Lower leg skin (tissue), 3 donors: ENCODE measurements at regions not wholly inside any gene's neighbourhood (a gene's known extent, or its start where the extent isn't known, plus 50 kb on each side); places are given as distances from the start of the nearest gene placed in this dataset.

Experiments used
- POLR2A ChIP-seq, 2 donors: fragments of 450-650 bp; IDR thresholded peaks; one replicate each; pipeline ENCODE4 v1.6.1; 2016 to 2017; ENCODE audit warnings: antibody characterized with exemption in 2 of 2, mild to moderate bottlenecking in 1 of 2, moderate library complexity in 1 of 2
- TF ChIP-seq, protein P1 (sequence below), 3 donors: fragments of 450-650 bp; IDR thresholded peaks; one replicate each; pipeline ENCODE4 v1.5.1; 2016; ENCODE audit warnings: antibody characterized with exemption in 3 of 3, mild to moderate bottlenecking in 3 of 3, moderate library complexity in 2 of 3

GRCh38 chr14:53391156-53391555 is 238.0 kb upstream of the DDHD1 start:
- TF ChIP-seq, protein P1, sequence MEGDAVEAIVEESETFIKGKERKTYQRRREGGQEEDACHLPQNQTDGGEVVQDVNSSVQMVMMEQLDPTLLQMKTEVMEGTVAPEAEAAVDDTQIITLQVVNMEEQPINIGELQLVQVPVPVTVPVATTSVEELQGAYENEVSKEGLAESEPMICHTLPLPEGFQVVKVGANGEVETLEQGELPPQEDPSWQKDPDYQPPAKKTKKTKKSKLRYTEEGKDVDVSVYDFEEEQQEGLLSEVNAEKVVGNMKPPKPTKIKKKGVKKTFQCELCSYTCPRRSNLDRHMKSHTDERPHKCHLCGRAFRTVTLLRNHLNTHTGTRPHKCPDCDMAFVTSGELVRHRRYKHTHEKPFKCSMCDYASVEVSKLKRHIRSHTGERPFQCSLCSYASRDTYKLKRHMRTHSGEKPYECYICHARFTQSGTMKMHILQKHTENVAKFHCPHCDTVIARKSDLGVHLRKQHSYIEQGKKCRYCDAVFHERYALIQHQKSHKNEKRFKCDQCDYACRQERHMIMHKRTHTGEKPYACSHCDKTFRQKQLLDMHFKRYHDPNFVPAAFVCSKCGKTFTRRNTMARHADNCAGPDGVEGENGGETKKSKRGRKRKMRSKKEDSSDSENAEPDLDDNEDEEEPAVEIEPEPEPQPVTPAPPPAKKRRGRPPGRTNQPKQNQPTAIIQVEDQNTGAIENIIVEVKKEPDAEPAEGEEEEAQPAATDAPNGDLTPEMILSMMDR (IDR thresholded peaks at IDR 0.05): no peak
- no peak for TF ChIP-seq POLR2A (IDR thresholded peaks at IDR 0.05)
